ENCODE measurements at regions not wholly inside any gene's neighbourhood (a gene's known extent, or its start where the extent isn't known, plus 50 kb on each side); places are given as distances from the start of the nearest gene placed in this dataset.

- TF ChIP-seq CTCF (conservative IDR thresholded peaks at IDR 0.05 in 1 of 2, IDR thresholded peaks at IDR 0.05 in 1 of 2; ENCODE audit: extremely low read depth in 1 of 2, insufficient read depth in 1 of 2, low read depth in 1 of 2, low read length in 2 of 2) (no peak), EZH2 (IDR thresholded peaks at IDR 0.05; ENCODE audit: borderline replicate concordance, low read length) (no peak)
These were observed 143.8 kb downstream of the CCT6B start for GRCh38 chr17:34817252-34818035.

Data from mammary epithelial cell (primary cell).